Endothelial cell of umbilical vein (primary cell): ENCODE measurements at regions not wholly inside any gene's neighbourhood (a gene's known extent, or its start where the extent isn't known, plus 50 kb on each side); places are given as distances from the start of the nearest gene placed in this dataset.

Experiments used
- BruUV-seq: library from RNA; stranded (reverse); fragments of 400-500 nt; replicated peaks from 2 replicates; lab custom pipeline; 2021; lab: Mats Ljungman, UMichigan
- CTCF ChIA-PET: fragments of 300-600, 350-600 bp; sonication (Branson Sonifier 250); formaldehyde crosslinking; loops from one replicate; lab custom pipeline; 2021; ENCODE audit warnings: antibody characterized with exemption, inconsistent platforms; lab: Charles Lee
- POLR2A ChIA-PET: fragments of 300-600, 350-600 bp; sonication (Branson Sonifier 250); formaldehyde crosslinking; loops from one replicate; lab custom pipeline; 2021; ENCODE audit warnings: antibody characterized with exemption, inconsistent platforms; lab: Charles Lee
- DNase-seq: peaks from one replicate; pipeline ENCODE4 v3.0.0-alpha.2; 2011; ENCODE audit warnings: low read depth, low spot score
- FAIRE-seq: peaks from 2 replicates; lab custom pipeline; 2011; peaks lifted over from hg19 to GRCh38; lab: Jason Lieb, UNC
- H2AFZ ChIP-seq: 2 replicates; pipeline ENCODE4 v1.6.0; 2012; ENCODE audit warnings: low read depth, low read length, control low read depth, inconsistent platforms
- H3K27ac ChIP-seq: 2 replicates; pipeline ENCODE4 v1.5.1; 2011; ENCODE audit warnings: low read depth, mild to moderate bottlenecking, control low read depth, low read length, moderate library complexity; ENCODE audit not compliant: insufficient read depth
- H3K27me3 ChIP-seq, 2 experiments: 2 replicates each; pipeline versions ENCODE4 v1.6.0 to v1.6.1; 2011; ENCODE audit warnings: low read length in 2 of 2, mixed read lengths in 1 of 2; ENCODE audit not compliant: control insufficient read depth in 2 of 2, insufficient read depth in 2 of 2
- H3K36me3 ChIP-seq, 2 experiments: 2 replicates in 1 of 2; 3 replicates in 1 of 2; pipeline ENCODE4 v1.5.1; 2011; ENCODE audit warnings: low read length in 2 of 2, mild to moderate bottlenecking in 1 of 2, moderate library complexity in 1 of 2; ENCODE audit not compliant: control insufficient read depth in 2 of 2, insufficient read depth in 2 of 2; ENCODE audit errors: extremely low read depth in 1 of 2
- H3K4me1 ChIP-seq: 3 replicates; pipeline ENCODE4 v1.5.1; 2011; ENCODE audit warnings: mild to moderate bottlenecking, low read length; ENCODE audit not compliant: control insufficient read depth, insufficient read depth; ENCODE audit errors: extremely low read depth
- H3K4me2 ChIP-seq: 2 replicates; pipeline ENCODE4 v1.6.1; 2011; ENCODE audit warnings: low read length, control low read depth, mixed read lengths; ENCODE audit not compliant: insufficient read depth
- H3K4me3 ChIP-seq, 3 experiments: fragments of 200-600 bp in 1 of 3; sonication (generic), shearing (Covaris generic) in 1 of 3; replicated peaks in 1 of 3; 2 replicates each; pipeline ENCODE4 v1.5.1; 2011 to 2016; ENCODE audit warnings: control low read depth in 3 of 3, low read length in 3 of 3, mild to moderate bottlenecking in 2 of 3, inconsistent platforms in 1 of 3, low read depth in 1 of 3, moderate library complexity in 1 of 3; ENCODE audit not compliant: insufficient read depth in 1 of 3
- H3K79me2 ChIP-seq: 2 replicates; pipeline ENCODE4 v1.6.0; 2012; ENCODE audit warnings: low read length, inconsistent platforms; ENCODE audit not compliant: control insufficient read depth, insufficient read depth
- H3K9ac ChIP-seq: replicated peaks from 2 replicates; pipeline ENCODE3; 2011; ENCODE audit warnings: low read length, control low read depth; ENCODE audit not compliant: insufficient read depth; ENCODE audit errors: extremely low read depth
- H3K9me1 ChIP-seq: replicated peaks from 3 replicates; pipeline ENCODE4 v1.6.0; 2011; ENCODE audit warnings: mild to moderate bottlenecking, low read length; ENCODE audit not compliant: control insufficient read depth, insufficient read depth; ENCODE audit errors: extremely low read depth
- H3K9me3 ChIP-seq: replicated peaks from 2 replicates; pipeline ENCODE4 v1.5.1; 2012; ENCODE audit warnings: low read length, inconsistent platforms; ENCODE audit not compliant: control insufficient read depth, insufficient read depth
- H4K20me1 ChIP-seq: replicated peaks from 2 replicates; pipeline ENCODE3; 2011; ENCODE audit warnings: mild to moderate bottlenecking, low read length; ENCODE audit not compliant: control insufficient read depth, insufficient read depth; ENCODE audit errors: extremely low read depth
- CTCF ChIP-seq, 2 donors: IDR thresholded peaks; 1 replicate in 1 of 2; 2 replicates in 1 of 2; pipeline ENCODE4 v1.5.1; 2011; ENCODE audit warnings: low read length in 2 of 2, mild to moderate bottlenecking in 2 of 2, moderate library complexity in 2 of 2, control low read depth in 1 of 2, inconsistent platforms in 1 of 2, low read depth in 1 of 2; ENCODE audit not compliant: insufficient read depth in 1 of 2; ENCODE audit errors: extremely low read depth in 1 of 2
- EZH2 ChIP-seq: IDR thresholded peaks from 2 replicates; pipeline ENCODE4 v1.6.1; 2012; ENCODE audit warnings: borderline replicate concordance, low read depth, mild to moderate bottlenecking, moderate library complexity, low read length, inconsistent platforms; ENCODE audit not compliant: severe bottlenecking
- FOS ChIP-seq: IDR thresholded peaks from 2 replicates; pipeline ENCODE4 v1.6.1; 2011; ENCODE audit warnings: mild to moderate bottlenecking, low read length, moderate library complexity, borderline replicate concordance; ENCODE audit not compliant: insufficient read depth
- GATA2 ChIP-seq: IDR thresholded peaks from 2 replicates; pipeline ENCODE4 v1.7.0; 2011; ENCODE audit warnings: low read depth, mild to moderate bottlenecking, moderate library complexity, mixed read lengths, low read length; ENCODE audit not compliant: insufficient read length, insufficient read depth
- JUN ChIP-seq: IDR thresholded peaks from 2 replicates; pipeline ENCODE4 v1.6.1; 2011; ENCODE audit warnings: borderline replicate concordance, low read depth; ENCODE audit not compliant: insufficient read length, insufficient read depth
- MYC ChIP-seq: IDR thresholded peaks from one replicate; pipeline ENCODE4 v1.6.1; 2011; ENCODE audit warnings: mild to moderate bottlenecking, low read depth, low read length
- POLR2A ChIP-seq: IDR thresholded peaks from 2 replicates; pipeline ENCODE4 v1.6.1; 2012; ENCODE audit warnings: low read depth, mild to moderate bottlenecking, control low read depth, low read length
- POLR2AphosphoS5 ChIP-seq: IDR thresholded peaks from 2 replicates; pipeline ENCODE4 v1.6.1; 2012; ENCODE audit warnings: low read depth, mild to moderate bottlenecking, control low read depth, low read length, moderate library complexity; ENCODE audit not compliant: insufficient read depth
- dilution Hi-C: fragments of 300-500 bp; cut with MboI; formaldehyde crosslinking; loops from one replicate; pipeline ENCODE4 v1.15.0; 2019; ENCODE audit warnings: low sequenced_read_pairs; ENCODE audit not compliant: extremely low pct_ligation_motif_present
- intact Hi-C: fragments of 100-400 bp; cut with micrococcal nuclease; formaldehyde crosslinking; loops from one replicate; pipeline ENCODE4 v1.10.0; 2022
- TF ChIP-seq, protein P1 (sequence below): IDR thresholded peaks from 2 replicates; pipeline ENCODE4 v1.6.1; 2011; ENCODE audit not compliant: insufficient read depth, insufficient read length

GRCh38 chr11:129298988-129299387 lies 76.7 kb upstream of the BARX2 start:
- Histone ChIP-seq H3K4me1 (no peaks in the 10 kb centered on the region), H3K4me2 (no peak overlapping the region), H3K36me3 (no peaks in the 10 kb centered on the region), H3K27ac (no peak overlapping the region), H4K20me1 (no peaks in the 10 kb centered on the region), H2AFZ (no peak overlapping the region), H3K4me3 (no peak overlapping the region), H3K27me3 (peaks cover 0 to 7% of the 10 kb centered on the region in 2 experiments), H3K9me3 (no peaks in the 10 kb centered on the region), H3K9me1 (no peaks in the 10 kb centered on the region), H3K9ac (no peak overlapping the region), H3K79me2 (no peaks in the 10 kb centered on the region)
- intact Hi-C loops = no loop called here
- no peak for DNase-seq
- TF ChIP-seq POLR2A (no peak), MYC (no peak), GATA2 (no peak), POLR2AphosphoS5 (no peak), CTCF (IDR thresholded peaks at IDR 0.05; ENCODE audit: extremely low read depth in 1 of 2, insufficient read depth in 1 of 2, low read depth in 1 of 2, low read length in 2 of 2) (no peak), FOS (no peak), EZH2 (no peak), JUN (no peak)
- TF ChIP-seq, protein P1, sequence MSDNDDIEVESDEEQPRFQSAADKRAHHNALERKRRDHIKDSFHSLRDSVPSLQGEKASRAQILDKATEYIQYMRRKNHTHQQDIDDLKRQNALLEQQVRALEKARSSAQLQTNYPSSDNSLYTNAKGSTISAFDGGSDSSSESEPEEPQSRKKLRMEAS = no peak
- FAIRE-seq = no peak
- ChIA-PET POLR2A (no interaction called here), CTCF (no interaction called here)
- no TSS peak for BruUV-seq
- dilution Hi-C loops = no loop called here
